Activated CD4-positive, CD25-positive, alpha-beta regulatory T cell treated with anti-CD3 and anti-CD28 coated beads, Interleukin-2, amount 50 U/mL, for 72 hours (primary cell): ENCODE measurements at regions not wholly inside any gene's neighbourhood (a gene's known extent, or its start where the extent isn't known, plus 50 kb on each side); places are given as distances from the start of the nearest gene placed in this dataset.

ENCODE experiments used
- DNase-seq: peaks from one replicate; pipeline ENCODE4 v3.0.0; 2021

- no peak for DNase-seq
Measured at GRCh38 chr18:45231617-45232016, 383.7 kb upstream of the SLC14A2 start.

GRCh38 chr18:45232061-45232460 is 383.2 kb upstream of the SLC14A2 start:
- no peak for DNase-seq

GRCh38 chr18:45236676-45237075 is 378.6 kb upstream of the SLC14A2 start:
- no peak for DNase-seq

- DNase-seq, result no peak
Measured at GRCh38 chr18:45237343-45238098, 377.8 kb upstream of the SLC14A2 start.

GRCh38 chr18:45241271-45241670 is 374.0 kb upstream of the SLC14A2 start:
- DNase-seq, result no peak

- no peak for DNase-seq
Measured at GRCh38 chr18:45241982-45242565, 373.2 kb upstream of the SLC14A2 start.

GRCh38 chr18:45243340-45244110 is 371.8 kb upstream of the SLC14A2 start:
- no peak for DNase-seq

- DNase-seq, result no peak
Measured at GRCh38 chr18:45245091-45245511, 370.2 kb upstream of the SLC14A2 start.

GRCh38 chr18:45248240-45248903 is 366.9 kb upstream of the SLC14A2 start:
- DNase-seq, result no peak

- no peak for DNase-seq
Measured at GRCh38 chr18:45249246-45249661, 366.0 kb upstream of the SLC14A2 start.

GRCh38 chr18:45250479-45250878 is 364.8 kb upstream of the SLC14A2 start:
- no peak for DNase-seq

- DNase-seq, result no peak
Measured at GRCh38 chr18:45251236-45251635, 364.0 kb upstream of the SLC14A2 start.

- DNase-seq, result no peak
Measured at GRCh38 chr18:45252474-45252873, 362.8 kb upstream of the SLC14A2 start.

- DNase-seq, result no peak
Measured at GRCh38 chr18:45253056-45253565, 362.2 kb upstream of the SLC14A2 start.

GRCh38 chr18:45253973-45254708 is 361.1 kb upstream of the SLC14A2 start:
- DNase-seq, result no peak

- no peak for DNase-seq
Measured at GRCh38 chr18:45254709-45255082, 360.6 kb upstream of the SLC14A2 start.

- DNase-seq, result no peak
Measured at GRCh38 chr18:45255197-45255890, 359.9 kb upstream of the SLC14A2 start.

- no peak for DNase-seq
Measured at GRCh38 chr18:45260125-45260524, 355.2 kb upstream of the SLC14A2 start.

- DNase-seq, result no peak
Measured at GRCh38 chr18:45266023-45266422, 349.3 kb upstream of the SLC14A2 start.

GRCh38 chr18:45267622-45268021 is 347.7 kb upstream of the SLC14A2 start:
- DNase-seq, result no peak

- DNase-seq, result no peak
Measured at GRCh38 chr18:45268583-45268982, 346.7 kb upstream of the SLC14A2 start.

GRCh38 chr18:45270289-45270771 is 344.9 kb upstream of the SLC14A2 start:
- no peak for DNase-seq
